ENCODE measurements at regions not wholly inside any gene's neighbourhood (a gene's known extent, or its start where the extent isn't known, plus 50 kb on each side); places are given as distances from the start of the nearest gene placed in this dataset.

GRCh38 chr2:120956486-120957156 is 221.0 kb downstream of the GLI2 start (continued):
- TF ChIP-seq REST (IDR thresholded peaks at IDR 0.05; ENCODE audit: borderline replicate concordance), result no peak

GRCh38 chr2:120957905-120958304 is 222.2 kb downstream of the GLI2 start:
- H3K4me2 ChIP-seq (ENCODE audit: low read length), result no peak overlapping the region
- no peak overlapping the region for H2AFZ ChIP-seq (ENCODE audit: low read depth, low read length)
- H3K79me2 ChIP-seq (replicated peaks; ENCODE audit: insufficient read depth, low read length), result no peaks in the 10 kb centered on the region
- no peaks in the 10 kb centered on the region for H3K9me3 ChIP-seq (ENCODE audit: low read length)
- H3K9me2 ChIP-seq (ENCODE audit: insufficient read depth, low read length), result no peaks in the 10 kb centered on the region
- H3K27ac ChIP-seq (ENCODE audit: low read length), result no peak overlapping the region
- H3K27me3 ChIP-seq (ENCODE audit: insufficient read depth, low read depth, low read length), result no peaks in the 10 kb centered on the region
- H3K4me3 ChIP-seq (ENCODE audit: low read length), result no peak overlapping the region
- no peak overlapping the region for H3K9ac ChIP-seq (ENCODE audit: low read length)
- H3K36me3 ChIP-seq (ENCODE audit: insufficient read depth, low read length), result no peaks in the 10 kb centered on the region
- H4K20me1 ChIP-seq (ENCODE audit: insufficient read depth), result no peaks in the 10 kb centered on the region
- TF ChIP-seq SMC3 (conservative IDR thresholded peaks at IDR 0.05; ENCODE audit: poor library complexity) (no peak), CTCF (IDR thresholded peaks at IDR 0.05; ENCODE audit: poor library complexity, severe bottlenecking) (no peak), POLR2AphosphoS5 (IDR thresholded peaks at IDR 0.05) (no peak), EP300 (conservative IDR thresholded peaks at IDR 0.05; ENCODE audit: poor library complexity, severe bottlenecking) (no peak), EZH2 (IDR thresholded peaks at IDR 0.05; ENCODE audit: borderline replicate concordance, insufficient read depth, low read length, poor library complexity, severe bottlenecking) (no peak), RAD21 (conservative IDR thresholded peaks at IDR 0.05) (no peak), TAF1 (IDR thresholded peaks at IDR 0.05; ENCODE audit: low read depth) (no peak), REST (IDR thresholded peaks at IDR 0.05; ENCODE audit: borderline replicate concordance) (no peak), MXI1 (conservative IDR thresholded peaks at IDR 0.05; ENCODE audit: poor library complexity, severe bottlenecking) (no peak)
- no peaks in the 10 kb centered on the region for H3F3A ChIP-seq (ENCODE audit: insufficient read depth, low read length, poor library complexity, severe bottlenecking)

Measured in neural cell (in vitro differentiated cells).